GM18873 (cell line): ENCODE measurements at regions not wholly inside any gene's neighbourhood (a gene's known extent, or its start where the extent isn't known, plus 50 kb on each side); places are given as distances from the start of the nearest gene placed in this dataset.

Experiments used
- ATAC-seq: cut with Tn5 transposase; IDR thresholded peaks from one replicate; pipeline ENCODE4 v1.9.1; 2021; ENCODE audit warnings: mild to moderate bottlenecking, moderate library complexity, moderate number of reproducible peaks; ENCODE audit not compliant: unreplicated experiment, low FRiP score

- ATAC-seq = no peak
These were observed 304.2 kb upstream of the PRDM1 start for GRCh38 chr6:105781915-105782314.

DNA sequence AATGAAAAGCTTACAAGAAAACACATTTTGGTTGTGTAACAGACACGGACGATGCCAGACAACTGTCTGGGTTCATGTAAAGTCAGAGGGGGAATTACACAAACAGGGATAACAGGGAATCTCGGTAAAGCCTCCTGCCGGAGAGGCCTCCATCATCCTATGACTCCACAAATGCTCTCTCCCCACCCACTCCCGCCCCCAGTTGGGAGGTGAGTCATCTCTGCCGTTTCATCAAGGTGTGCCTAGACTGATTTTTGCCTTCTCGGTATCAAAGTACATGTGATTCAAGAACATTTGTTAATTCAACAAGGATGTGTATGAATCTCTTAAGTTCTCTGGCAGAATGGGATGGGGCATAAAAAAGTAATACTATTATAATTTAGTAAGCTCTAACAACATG is 304.9 kb upstream of the PRDM1 start:
- no peak for ATAC-seq

- no peak for ATAC-seq
These were observed 305.8 kb upstream of the PRDM1 start for GRCh38 chr6:105780146-105780860.

DNA sequence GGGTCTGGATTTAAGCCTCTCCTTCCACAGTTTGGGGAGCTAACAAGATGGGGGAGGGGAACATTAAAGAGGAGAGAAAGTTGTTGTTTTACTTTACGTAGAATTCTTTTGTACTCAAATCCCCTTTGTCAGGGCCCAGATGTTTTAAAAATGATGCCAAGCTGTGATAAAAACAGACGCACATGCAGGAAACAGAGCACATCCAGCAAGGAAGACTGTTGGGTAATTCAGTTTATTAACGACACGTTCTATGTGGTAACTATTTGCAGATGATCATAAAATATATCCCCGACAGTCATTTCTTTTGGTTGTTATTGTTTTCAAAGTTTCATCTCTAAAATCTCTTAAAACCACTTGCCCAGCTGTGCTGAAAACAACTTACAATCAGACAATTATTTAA is 307.0 kb upstream of the PRDM1 start:
- ATAC-seq = no peak

GRCh38 chr6:105775095-105775494 is 311.0 kb upstream of the PRDM1 start:
- ATAC-seq = no peak

DNA sequence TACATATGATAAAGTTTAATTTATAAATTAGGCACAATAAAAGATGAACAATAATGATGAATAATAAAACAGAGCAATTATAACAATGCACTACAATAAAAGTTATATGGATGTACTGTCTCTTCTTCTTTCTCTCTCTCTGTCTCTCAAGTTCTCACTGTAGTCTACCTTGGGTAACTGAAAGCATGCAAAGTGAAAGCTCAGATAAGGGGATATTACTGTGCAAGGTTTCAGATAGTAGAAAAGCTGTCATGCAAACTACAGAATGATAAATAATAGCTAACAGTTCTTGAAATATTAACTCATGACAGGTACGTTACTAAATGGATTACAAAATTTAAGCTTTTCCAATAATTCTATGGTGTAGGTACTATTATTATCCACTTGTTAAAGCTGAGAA is 311.9 kb upstream of the PRDM1 start:
- peak; percentile 86 for ATAC-seq

DNA sequence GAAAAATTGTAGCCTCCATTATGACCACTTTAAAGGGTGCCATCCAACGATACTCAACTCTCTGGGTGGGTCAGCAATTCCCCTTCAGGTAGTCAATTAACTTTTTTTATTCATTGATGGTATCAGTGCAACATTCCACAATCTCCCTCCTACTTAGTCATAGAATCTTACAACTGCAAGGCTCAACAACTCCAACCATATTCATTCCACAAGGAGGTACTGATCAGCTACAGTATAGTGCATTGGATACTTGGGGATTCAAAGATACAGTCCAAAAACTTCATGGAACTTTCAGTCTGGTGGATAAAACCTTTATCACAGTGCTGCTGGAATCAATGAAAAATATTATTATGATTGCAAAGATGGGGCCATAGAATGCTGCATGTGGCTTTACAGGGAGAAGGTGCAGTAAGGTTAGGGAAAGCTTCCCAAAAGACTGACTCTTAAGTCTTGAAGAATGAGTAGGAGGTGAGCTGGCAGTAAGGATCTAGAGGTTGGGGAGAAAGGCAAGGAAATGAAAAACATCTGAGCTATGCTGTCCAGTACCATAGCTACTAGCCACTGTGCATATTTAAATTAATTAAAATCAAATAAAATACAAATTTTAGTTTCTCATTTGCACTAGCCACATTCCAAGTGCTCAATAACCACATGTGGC is 314.7 kb upstream of the PRDM1 start:
- no peak for ATAC-seq

- no peak for ATAC-seq
These were observed 316.1 kb upstream of the PRDM1 start for GRCh38 chr6:105769987-105770386.

DNA sequence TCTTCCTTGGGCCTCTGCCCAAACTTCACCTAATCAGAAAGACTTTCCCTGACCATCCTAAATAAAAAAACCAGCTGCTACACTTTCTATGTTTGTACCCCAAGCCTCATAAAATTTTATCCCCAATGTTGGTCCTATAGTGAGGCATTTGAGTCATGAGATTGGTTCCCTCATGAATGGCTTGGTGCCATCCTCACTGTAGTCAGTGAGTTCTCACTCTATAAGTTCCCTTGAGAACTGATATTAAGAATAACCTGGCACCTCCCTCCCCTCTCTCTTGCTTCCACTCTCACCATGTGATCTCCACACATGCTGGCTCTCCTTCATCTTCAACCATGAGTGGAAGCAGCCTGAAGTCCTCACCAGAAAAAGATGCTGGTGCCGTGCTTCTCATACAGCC is 316.9 kb upstream of the PRDM1 start:
- ATAC-seq = no peak

GRCh38 chr6:105767541-105767940 is 318.6 kb upstream of the PRDM1 start:
- ATAC-seq = no peak

- ATAC-seq = no peak
These were observed 320.9 kb upstream of the PRDM1 start for GRCh38 chr6:105765239-105765638.

GRCh38 chr6:105764315-105764714 is 321.8 kb upstream of the PRDM1 start:
- ATAC-seq = no peak

DNA sequence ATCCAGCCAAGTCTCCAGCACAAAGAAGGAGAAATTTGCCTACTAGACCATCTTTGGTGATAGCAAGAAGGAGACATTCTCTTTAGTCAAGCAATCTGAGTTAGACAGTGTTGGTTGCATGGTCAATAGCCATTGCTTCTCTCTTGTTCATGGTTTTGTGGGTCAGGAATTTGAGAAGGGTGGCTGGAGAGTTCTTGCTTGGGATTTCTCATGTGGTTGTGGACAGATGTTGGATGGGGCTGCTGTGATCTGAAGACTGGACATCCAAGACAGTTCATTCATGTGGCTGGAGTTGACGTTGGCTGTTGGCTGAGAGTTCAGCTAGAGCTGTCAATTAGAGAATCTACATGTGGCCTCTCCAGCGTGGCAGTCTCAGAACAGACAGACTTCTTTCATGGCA is 322.3 kb upstream of the PRDM1 start:
- no peak for ATAC-seq

GRCh38 chr6:105760746-105761145 is 325.4 kb upstream of the PRDM1 start:
- no peak for ATAC-seq

DNA sequence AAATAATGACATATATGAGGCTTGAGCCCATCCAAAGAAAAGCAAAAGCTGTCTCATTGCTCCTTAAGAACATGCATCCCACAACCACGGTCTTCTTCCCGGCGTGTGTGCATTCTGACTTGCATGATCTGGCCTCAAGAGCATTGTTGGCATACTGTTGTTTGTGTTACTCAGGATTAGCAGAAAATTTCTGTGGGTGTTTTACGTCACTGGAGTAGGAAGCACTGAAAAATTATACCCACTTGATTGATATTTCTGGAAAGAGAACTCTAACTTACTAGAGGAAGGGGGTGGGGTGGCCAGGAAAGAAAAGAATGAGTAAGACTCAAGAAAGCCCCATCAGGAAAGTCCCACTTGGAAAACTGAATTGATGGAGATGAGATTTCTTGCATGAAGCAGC is 326.2 kb upstream of the PRDM1 start:
- no peak for ATAC-seq

DNA sequence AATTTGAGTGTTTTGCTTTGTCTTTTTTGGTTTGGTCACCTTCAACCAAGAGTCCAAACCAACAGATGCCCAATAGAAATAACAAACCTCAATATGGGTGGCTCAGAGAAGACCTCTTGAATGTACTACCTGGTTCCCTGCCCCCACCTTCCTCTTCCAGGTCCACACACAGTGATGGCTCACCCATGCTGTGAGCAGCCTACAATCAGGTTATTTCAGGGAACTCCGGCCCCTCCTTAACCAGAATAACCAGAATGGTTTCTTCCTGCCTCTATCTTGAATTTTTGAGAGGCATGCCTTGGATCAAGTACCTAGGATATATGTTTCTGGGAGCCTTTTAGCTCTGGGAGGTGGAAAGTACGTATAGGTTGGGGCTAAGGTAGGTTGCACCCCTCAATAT is 327.1 kb upstream of the PRDM1 start:
- no peak for ATAC-seq

- ATAC-seq = peak; percentile 90
These were observed 328.5 kb upstream of the PRDM1 start for GRCh38 chr6:105757512-105758200.

DNA sequence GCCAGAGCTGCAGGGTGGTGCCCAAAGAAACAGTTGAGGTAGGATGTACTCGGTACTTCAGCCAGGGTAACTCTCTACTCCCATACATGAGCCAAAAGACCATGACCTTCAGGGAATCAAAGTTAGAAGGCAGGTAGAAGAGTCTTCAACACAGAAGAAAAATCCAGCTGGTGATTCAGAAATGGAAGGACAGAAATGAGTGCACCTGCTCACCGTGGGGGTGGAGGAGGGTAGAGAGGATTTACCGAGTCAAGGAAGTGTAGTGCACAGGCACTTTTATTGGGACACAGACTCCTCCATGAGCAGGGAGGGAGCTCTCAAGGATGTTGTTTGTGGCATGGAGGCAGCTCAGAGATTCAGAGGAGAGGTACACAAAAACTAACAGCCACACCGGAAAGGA is 330.3 kb upstream of the PRDM1 start:
- ATAC-seq = no peak

DNA sequence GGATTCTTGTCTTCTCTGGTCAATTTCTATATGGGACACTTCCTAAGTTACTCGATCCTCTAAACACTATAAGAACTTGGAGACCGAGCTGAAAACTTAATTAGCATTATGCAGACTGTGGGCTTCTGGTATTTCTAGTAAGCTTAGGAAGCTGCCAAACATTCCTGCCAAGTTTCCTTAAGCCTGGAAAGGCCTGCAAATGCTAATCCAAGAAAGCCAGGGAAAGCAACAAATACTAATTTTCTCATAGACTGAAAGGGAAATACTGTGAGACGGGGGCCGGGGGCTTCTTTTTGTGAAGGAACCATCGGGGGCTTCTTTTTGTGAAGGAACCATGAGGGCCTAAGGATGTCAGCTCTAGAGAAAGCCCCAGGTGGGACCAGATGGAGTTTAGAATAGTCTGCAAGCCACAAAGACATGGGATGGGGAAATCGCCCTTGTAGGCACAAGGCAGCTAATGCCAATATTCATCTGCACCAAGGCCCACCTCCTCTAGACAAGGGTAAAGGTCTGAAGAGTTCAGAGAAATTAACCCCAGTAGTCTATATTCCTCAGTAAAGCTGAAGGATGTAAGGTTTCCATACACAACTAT is 332.4 kb upstream of the PRDM1 start:
- no peak for ATAC-seq

- no peak for ATAC-seq
These were observed 332.9 kb upstream of the PRDM1 start for GRCh38 chr6:105753207-105753606.

GRCh38 chr6:105750089-105750488 is 336.0 kb upstream of the PRDM1 start:
- no peak for ATAC-seq
